GM18511 (cell line): ENCODE measurements at regions not wholly inside any gene's neighbourhood (a gene's known extent, or its start where the extent isn't known, plus 50 kb on each side); places are given as distances from the start of the nearest gene placed in this dataset.
"Not testable (repeated sequence)": the region's sequence is repeated elsewhere in the genome, so short reads cannot be mapped to it uniquely, and the experiment has no call there.

Experiments used
- ATAC-seq: cut with Tn5 transposase; IDR thresholded peaks from one replicate; pipeline ENCODE4 v1.9.1; 2021; ENCODE audit warnings: mild to moderate bottlenecking, moderate library complexity; ENCODE audit not compliant: unreplicated experiment

DNA sequence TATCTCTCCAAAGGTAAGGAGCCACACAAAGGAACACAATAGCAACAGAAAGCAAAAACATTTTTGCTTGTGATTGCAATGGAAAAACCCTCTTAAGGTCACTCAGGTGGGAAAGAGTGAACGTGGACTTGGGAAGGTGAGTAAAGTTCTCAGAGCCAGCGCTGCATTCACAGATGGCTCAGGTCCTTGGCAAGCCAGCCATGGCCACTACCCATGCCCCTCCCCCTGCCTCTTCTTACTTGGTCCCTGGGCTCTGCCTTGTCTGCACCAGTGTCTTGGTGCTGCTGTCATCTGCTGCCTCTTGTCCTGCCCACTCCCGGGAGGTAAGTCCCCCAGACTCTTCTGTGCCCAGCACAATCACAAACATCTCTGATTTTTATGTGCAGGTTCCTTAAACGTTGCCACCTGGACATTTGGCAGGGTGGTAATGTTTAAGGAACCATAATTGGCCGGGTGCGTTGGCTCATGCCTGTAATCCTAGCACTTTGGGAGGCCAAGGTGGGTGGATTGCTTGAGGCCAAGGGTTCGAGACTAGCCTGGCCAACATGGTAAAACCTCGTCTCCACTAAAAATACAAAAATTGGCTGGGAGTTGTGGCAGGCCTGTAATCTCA is 74.6 kb downstream of the FEM1C start:
- no peak for ATAC-seq

DNA sequence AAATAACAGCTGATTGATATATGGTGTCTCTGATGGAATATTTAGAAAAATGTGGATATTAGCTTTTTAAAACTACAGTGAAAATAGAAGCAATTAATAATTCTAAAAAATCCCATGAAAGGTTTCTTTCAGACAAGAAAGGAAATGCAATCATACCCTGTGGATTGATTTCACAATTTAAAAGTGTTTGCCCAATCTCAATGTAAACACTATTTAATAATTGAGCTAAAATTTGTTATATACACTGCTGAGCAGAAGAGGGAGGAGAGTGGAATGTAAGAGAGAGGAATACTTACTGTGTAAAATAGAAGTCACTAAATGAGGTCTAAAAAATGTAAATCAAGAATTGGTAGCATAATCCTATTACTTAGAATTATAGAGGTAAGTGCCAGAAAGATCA is 76.9 kb downstream of the FEM1C start:
- no peak for ATAC-seq

GRCh38 chr5:115465431-115465830 is 79.1 kb downstream of the FEM1C start:
- ATAC-seq: no peak

DNA sequence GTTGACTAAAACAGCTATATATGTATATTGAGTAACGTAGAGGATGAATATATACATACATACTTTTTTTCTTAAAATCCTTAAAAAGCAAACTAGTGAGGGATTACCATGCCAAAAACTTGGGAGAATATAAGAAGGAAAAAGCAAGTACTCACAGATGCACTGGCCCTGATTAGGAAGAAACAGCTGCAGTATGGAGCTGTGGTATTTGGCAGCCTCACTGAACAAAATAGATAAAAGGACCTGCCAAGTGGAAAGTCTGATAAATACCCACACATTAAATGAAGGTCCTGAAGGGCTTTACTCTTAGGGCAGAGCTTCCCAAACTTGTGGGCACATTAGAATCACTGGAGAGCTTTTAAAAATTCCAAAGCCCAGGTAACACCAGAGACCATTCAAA is 80.6 kb downstream of the FEM1C start:
- ATAC-seq: no peak

DNA sequence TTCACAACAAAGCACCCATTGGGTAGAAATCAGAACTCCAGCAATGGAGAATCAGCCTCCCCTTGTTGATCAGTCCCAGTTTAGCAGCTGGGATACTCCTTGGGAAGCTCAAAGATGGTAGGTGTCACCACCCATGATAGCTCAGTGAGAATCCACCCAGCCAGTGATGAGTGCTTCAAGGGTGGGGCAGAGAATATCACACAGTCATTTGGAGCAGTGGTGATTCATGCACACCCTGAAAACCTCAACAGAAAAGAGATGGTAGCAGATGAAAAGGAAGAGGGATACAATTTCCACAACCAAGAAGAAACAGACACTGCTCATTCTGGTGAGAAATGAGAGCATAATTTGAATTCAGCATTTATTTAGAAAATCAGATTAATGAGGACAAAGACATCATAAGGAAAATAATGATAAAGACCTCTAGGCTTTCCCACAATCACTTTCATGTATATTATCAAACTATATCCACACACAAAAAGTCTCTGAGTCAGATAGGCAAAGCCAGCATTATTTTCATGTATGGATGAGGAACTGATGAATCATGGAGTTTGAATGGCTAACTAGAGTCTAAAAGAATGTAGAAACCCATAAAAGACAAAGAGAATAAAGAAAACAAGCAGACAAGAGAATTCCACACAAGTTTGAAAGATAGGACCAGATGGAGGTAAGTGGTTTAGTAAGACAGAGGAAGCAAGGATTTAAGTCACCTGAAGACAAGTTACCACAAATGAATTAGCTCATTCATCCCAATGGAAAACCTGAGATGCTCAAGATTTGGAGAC is 82.9 kb downstream of the FEM1C start:
- ATAC-seq: peak; percentile 41

- no peak for ATAC-seq
Observed at GRCh38 chr5:115461093-115461492, 83.5 kb downstream of the FEM1C start.

GRCh38 chr5:115460472-115460871 is 84.1 kb downstream of the FEM1C start:
- peak; percentile 72 for ATAC-seq

GRCh38 chr5:115459855-115460341 is 84.7 kb downstream of the FEM1C start:
- ATAC-seq: no peak

DNA sequence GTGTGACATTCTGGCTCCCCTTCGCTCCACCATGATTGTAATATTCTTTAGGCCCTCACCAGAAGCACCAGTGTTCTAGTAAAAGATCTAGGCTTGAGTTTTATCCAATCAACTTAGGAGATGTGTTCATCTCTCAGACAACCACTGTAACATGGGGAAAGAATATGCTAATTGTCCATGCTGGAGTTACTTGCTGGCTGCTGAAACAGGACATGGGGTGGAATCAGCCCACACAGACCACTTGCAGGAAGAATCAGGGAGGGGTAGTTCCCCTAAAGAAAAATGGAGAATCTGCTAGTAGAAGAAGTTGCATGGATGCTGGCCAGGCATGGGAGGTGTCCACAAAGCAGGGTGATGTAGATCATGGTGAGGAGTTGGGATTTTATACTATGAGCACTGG is 86.2 kb downstream of the FEM1C start:
- ATAC-seq: no peak

- no peak for ATAC-seq
Observed at GRCh38 chr5:115458003-115458409, 86.6 kb downstream of the FEM1C start.

DNA sequence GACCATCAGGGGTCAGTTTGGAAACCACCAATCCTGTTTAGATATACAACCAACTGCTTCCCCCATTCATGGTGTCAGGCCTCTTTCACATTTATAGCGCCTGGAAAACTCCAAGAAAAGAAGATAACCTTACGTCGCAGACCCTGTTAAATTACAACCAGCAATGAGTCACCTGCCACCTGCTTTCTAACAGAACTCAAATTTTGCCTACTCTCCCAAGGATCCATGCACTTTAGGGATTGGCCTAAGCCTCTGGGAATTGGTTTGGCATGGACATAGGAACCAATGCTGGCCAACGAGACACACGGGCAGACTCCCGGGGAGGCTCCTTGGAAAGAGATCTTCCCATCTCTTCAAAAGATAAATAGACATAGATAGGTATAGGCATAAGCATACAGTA is 87.0 kb downstream of the FEM1C start:
- no peak for ATAC-seq

- no peak for ATAC-seq
Observed at GRCh38 chr5:115456539-115457040, 88.0 kb downstream of the FEM1C start.

- no peak for ATAC-seq
Observed at GRCh38 chr5:115456056-115456455, 88.5 kb downstream of the FEM1C start.

GRCh38 chr5:115455301-115455707 is 89.3 kb downstream of the FEM1C start:
- ATAC-seq: no peak

DNA sequence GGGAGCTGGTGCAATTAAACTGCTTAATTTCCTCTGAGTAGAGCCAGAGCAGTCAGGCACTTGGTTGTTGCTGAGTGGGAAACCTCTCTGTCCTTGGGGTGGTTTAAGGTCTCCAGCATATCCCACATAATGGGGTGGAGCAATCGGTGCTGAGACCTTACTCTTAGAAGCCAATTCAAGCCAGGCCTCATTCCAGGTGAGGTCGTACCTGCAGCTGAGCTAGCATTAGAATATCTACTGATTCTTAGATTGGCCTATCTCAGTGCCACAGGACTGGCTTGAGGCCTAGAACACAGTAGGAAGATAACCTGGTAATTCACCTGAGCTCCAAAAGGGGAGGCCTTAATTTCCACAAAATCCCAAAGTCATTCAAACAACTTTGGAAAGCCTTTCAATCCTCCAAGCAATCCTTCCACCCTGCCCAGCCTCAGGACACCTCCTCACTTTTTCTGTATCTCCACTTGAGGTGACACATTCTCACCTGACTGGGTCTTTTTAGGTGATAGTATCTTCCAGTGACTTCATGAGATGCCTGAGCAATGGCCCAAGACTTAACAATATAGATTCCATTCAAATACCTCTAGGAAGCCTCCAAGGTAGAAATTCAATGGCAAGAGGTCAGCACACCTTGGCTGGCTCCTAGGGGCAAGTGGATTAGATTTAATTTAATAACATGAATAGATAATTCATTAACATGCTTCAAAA is 91.0 kb downstream of the FEM1C start:
- ATAC-seq: no peak

GRCh38 chr5:115452536-115453235 is 91.9 kb downstream of the FEM1C start:
- no peak for ATAC-seq

DNA sequence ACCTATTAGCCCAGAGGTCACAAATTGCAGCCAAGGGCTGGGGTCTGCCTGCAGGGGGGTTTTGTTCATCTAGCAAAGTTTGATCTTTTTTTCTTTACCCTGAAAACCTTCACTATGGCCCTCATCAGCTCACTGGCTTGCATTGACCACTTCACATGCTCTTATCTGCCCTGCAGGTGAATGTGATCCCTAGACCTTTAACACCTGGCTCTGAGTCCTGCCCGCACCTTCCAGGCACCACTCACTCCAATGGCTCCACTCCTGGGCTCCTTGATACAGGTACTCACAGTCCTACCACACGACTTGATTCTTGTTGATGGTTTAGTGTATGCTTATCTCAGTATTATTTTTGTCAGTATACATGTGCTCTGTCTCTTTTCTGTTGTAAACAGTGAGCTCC is 92.5 kb downstream of the FEM1C start:
- no peak for ATAC-seq

DNA sequence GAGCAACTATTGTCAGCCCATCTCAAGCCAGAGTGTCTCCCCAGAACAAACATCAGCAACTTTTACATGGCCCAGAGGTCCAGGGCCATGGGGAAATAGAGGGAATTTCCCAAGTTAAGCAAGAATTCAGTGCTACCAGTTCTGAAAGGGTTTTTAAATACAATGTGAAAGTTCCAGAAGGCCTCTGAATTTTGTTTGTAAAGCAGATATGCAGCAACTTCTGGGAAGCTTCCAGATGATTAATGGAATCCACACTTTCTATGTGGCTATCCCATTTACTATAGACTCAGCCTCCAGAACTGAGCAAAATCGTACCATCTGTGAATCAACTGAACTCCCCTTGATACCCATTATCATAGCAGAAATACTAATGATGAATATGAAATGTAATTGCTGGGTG is 93.8 kb downstream of the FEM1C start:
- peak; percentile 63 for ATAC-seq

- not testable (repeated sequence) for ATAC-seq
Observed at GRCh38 chr5:115448630-115449029, 95.9 kb downstream of the FEM1C start.

DNA sequence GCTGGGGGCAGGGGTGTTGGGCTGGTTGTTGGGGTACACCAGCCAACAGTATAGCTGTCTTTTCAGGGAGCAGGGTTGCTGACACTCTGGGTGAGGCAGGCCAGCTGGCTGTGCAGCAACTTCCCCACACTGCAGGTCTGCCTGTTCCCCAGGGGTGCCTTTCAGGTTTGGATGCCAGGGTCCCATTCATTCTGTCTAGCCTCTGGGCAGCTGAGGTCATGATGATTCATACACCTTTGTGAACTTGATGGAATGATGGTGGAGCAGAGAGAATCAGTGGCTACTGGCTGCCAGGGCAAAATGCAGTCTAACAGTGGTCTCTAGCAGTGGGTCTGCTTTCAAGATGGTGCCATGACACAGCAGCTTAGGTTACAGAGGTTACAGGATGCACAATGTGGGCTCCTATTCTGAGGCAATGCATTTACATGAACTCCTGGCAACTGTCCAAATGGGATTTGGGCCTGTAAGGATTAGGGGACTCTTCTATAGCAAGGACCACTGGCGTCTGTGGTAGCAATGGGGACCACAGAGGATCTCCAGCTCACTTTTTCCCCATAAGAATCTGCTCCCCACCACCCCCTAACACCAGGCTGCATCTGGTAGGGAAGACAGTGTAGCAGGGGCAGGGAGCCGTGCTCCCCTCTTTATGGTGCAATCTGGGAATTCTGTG is 103.7 kb downstream of the FEM1C start:
- no peak for ATAC-seq
